SKM-1 treated with dmso at 0.1 percent for 144 hours (cell line): ENCODE measurements at regions not wholly inside any gene's neighbourhood (a gene's known extent, or its start where the extent isn't known, plus 50 kb on each side); places are given as distances from the start of the nearest gene placed in this dataset.
"Not testable (repeated sequence)": the region's sequence is repeated elsewhere in the genome, so short reads cannot be mapped to it uniquely, and the experiment has no call there.

Source experiments
- DNase-seq: peaks from one replicate; lab custom pipeline; 2025; ENCODE audit not compliant: unreplicated experiment; lab: John Stamatoyannopoulos, UW

DNA sequence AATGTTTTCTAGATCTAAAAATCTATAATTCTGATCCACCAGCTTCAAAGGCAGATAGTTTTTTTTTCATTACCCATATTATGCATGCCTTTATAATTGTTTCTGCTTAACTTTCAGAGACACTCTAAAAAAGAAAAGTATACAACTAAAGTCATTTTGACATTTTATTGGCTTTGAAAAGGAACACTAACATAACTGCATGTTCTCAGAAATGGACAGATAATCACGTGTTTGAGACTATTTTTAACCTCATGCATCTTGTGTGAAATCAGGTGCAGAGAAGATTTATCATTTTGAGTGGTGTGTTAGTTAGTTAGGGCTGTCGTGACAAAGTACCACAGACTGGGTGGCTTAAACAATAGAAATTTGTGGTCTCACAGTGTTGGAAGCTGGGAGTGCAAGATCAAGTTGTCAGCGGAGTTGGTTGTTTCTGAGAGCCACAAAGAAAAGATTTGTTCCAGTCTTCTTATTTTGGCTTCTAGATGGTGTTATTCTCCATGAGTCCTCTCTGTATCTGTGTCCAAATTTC lies 841.4 kb upstream of the LRATD1 start:
- DNase-seq: no peak

DNA sequence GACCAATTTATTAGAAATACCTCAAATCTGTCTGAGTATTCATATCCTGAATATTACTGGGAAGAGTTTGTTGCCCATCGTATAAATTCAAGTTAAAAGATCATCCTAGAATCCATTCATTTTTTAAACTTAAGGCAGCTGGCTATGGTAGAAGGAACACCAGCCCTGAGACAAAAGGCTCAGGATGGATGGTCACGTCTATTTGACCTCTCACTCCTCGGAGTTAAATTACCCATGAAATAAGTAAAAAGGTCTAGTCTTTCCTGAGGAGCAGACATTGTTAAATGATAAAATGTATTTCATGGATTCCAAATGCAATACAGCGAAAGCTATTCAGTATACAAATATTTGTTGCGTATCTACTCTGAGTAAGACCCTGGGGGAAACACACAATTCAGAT lies 826.0 kb upstream of the LRATD1 start:
- DNase-seq: no peak

DNA sequence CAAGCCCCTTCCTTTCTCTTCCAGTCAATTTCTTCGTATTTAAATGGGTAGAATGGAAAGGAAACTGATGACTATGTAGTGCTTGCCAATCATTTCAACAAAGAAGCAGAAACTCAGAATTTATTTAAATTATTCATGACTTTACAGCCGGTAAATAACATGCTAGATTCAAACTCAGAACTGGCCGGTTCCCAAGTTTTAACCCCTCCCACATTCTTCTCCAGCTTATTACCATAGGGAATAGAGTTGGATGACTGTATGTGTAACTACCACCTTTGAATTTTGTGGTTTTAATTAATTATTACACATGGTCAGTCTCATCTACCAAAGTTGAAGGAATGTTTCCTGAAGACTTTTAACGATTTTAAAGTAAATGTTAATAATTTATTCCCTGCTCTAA lies 819.3 kb upstream of the LRATD1 start:
- DNase-seq: no peak

DNA sequence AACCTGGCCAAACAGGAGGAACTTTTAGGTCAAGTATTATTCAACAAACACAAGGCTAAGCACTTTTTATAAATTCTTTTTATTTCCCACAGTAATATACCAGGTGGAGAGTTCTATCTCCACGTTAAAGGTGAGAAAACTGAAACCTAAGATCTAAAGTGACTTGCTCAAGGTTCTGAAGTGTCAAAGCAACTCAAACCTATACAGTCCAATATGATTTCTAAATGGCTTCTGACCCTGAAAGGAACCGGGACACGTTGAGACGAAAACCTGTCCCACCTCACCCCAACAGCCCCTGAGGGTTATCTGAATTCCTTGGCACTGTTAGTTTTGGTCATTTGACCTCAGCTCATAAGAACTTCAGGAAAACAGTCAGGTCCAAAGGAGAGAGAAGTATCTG lies 814.5 kb upstream of the LRATD1 start:
- no peak for DNase-seq

DNA sequence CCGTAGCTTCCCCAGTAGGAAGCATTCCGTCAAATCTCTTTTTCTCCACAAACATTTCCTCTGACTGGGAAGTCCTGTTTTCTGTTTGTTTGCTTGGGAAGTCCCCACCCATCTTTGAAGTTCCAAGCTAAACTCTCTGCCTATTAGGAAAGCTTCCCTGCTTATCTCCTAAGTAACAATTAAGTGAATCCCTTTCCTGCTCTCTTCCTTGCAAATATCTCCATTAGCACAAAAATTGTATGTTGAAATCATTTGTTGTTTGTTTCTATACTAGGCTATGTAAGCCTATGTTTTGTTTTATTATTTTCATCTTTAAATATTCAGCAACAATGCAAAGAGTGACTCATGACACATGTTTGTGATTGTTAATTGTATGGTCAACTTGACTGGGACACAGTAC lies 812.6 kb upstream of the LRATD1 start:
- DNase-seq: no peak

DNA sequence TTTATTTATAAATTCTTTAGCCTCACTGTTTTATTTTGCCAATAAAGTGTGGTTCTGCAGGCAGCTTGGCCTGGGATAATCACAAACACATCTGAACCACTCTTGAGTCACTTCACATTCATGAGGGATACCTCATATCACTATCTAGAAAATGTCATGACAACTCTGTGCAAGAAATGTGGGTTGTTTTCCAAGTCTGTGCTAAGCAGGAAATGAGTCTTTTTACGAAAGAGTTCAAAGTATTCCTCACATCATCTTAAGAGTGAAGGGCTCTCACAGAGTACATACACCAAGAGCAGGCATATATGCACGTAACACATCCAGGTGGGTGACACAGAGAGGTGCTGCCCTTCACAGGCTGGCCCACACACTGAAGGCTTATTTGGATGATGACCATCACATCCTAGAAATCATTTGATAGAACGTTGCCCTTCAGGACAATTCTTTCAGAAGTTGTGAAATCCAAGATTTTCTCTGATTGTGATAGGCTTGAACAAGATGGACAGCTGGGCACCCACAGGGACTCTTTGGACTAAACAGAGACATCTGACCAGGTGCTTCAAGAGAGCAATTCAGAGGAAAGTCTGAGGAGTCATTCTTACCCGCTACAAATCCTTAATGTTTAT lies 811.1 kb upstream of the LRATD1 start:
- DNase-seq: no peak

DNA sequence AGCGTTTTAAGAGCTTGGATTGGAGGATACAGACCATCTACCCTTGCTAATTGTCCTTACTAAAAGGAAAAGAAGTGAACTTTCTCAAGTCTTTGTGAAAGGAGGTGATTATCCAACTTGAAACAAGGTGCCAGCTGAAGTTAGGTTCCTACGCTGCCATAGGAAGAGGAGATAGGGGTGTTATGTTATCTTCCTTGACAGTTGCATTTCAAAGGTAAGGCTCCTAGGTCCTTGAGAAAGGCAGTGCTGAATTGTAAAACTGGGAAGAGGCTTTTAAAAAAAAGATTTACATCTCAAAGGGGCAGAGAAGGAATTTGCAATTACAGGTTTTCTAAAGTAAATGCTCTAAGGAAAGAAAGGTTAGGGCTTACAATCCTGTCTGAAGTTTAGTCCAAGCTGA lies 810.2 kb upstream of the LRATD1 start:
- DNase-seq: no peak

DNA sequence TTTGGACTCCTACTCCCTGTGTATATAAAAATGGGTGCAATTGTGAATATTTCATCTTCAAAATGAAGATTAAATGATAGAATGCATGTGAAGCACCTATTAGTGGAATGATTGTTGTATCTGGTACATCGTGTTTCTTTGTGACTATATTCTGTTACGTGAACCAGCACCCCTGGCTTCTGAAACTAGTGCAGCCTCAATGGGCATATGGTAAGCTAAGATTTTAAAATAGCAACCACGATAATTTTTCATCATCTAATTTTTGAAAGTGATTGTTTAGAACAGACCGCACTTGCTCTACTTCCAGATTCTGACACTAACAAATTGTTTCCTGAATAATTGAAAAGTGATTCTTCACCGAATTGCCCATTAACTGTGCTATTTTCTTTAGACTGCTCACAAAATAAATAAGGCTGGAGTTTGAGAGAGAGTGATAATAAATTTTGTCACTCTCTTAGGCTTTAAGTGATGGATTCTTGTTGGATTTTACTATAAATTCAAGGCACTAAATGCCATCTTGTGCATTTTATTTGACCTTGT lies 806.1 kb upstream of the LRATD1 start:
- DNase-seq: no peak

DNA sequence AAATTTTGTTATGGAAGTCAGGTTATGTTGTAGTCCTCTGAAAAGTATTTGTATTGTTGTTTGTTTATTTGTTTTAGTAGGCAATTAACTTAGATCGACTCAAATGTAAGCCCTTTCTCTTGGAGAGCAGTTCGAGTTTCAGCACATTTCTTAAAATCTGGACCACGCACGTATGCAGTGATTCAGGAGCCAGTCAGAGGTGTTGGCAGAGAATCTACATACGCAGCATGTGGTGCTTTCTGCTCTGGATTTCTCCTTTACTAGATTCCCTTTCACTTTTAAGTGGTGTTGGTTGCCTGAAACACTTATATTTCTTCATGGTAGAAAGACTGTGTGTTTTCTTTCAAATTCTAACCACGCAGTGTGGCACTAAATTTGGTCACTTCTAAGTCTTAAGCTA lies 773.9 kb upstream of the LRATD1 start:
- no peak for DNase-seq

DNA sequence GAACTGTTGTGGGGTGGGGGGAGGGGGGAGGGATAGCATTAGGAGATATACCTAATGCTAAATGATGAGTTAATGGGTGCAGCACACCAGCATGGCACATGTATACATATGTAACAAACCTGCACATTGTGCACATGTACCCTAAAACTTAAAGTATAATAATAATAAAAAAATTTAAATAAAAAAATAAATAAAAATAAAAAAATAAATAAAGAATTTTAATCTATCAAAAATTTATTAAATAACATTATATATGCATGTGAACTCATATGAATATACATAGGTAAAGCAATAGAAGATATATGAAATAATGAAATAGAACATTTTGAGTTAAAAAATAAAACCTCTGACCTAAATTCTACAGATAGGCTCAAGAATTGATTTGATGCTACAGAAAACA lies 764.2 kb upstream of the LRATD1 start:
- DNase-seq: not testable (repeated sequence)

DNA sequence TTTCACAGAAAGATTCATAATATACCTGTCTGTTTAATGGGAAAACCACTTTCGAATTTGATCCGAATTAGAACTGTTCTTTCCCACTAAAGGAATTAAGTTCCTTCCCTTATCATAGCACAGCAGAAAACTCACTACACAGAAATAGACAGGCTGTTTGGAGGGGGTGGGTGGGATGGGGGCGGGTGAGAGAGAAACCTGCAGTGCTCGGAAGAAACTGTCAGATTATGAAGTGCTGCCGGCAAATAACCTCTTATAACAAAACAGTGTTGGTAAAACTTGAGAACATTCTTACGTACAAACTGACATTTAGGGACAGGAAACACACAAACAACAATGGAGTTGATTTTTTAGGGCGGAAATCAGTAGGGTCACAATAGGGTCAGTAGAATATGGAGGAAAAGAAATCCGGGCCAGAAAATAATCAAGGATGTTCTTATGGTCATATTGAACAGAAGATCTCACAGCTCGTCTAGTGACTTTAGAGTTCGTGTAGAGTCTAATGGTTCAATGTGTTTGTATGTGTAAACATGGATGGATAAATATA lies 756.0 kb upstream of the LRATD1 start:
- no peak for DNase-seq

DNA sequence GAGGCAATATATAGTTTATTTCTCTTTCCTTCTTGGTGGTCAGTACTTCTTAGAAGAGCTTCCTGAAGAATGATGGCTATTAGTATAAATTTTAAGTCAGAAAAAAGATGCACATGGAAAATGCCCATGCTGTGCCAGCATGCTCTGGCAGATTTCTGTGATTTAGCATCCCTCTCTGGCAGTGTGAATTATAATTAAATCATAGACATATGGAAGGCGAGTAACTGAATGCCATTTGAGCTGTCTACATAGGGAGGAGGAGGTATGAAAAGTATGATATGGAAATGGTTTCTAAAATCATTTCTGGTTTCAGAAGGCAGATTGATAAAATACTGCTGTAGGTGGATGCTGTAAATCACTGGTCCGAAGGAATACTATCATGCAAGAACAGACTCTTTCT lies 754.9 kb upstream of the LRATD1 start:
- DNase-seq: no peak

DNA sequence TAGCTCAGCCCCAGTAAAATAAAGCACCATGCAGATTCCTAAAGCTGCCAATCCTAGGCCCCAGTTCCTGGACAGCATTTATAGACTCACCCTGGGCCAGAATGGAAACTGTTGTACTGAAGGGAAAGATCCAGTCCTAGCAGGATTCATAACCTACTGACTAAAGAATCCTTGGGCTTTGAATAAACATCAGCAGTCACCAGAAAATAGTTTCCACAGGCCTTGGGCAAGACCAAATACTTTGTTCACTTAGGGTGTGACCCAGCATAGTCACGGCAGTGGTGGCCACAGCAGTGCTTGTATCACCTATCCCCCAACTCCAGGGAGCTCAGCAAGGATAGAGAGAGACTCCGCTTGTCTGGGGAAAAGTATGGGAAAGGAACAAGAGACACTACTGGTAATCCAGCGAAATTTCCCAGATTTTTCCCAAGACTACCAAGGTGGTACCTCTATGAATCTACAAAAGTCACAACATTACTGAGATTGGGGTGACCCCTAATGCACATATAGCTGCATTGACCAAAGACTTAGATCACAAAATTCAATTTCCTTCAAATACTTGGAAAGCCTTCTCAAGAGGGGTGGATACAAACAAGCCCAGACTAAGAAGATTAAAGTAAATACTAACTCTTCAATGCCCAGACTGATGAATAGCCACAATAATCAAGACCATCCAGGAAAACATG lies 748.1 kb upstream of the LRATD1 start:
- no peak for DNase-seq

DNA sequence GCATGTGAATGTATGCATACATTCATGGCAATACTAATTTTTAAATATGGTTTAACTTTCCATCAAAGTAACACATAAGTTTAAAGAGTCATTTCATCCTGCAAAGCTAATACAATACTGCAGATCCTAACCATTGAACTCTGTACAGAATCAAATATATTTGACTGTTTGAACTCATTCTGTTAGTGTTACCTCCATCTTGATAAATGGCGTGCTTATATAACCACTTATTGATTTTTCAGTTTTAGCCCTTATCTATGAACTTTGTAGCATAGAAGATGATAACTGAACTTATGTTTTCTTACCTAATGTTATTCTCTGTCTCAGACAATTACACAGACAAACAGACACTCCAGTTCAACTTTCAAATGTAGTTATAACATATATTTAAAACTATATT lies 731.0 kb upstream of the LRATD1 start:
- DNase-seq: no peak

DNA sequence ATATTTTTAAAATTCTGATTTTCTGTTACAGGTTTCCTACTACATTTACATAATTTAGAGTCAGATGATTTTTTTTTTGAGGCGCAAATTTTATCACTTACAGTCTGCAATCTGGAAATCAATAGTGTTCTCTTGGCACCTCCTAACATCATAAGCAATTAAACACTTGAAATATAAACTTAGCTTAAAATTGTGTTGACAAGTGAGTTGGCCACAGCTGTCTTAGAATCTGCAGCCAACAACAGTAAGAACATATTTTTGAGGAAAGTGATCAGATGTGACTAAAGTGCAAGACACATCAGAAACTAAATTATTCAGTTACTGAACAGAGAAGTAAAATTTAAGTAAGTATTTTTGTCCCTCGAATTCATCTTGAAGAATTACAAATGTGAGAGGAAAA lies 726.7 kb upstream of the LRATD1 start:
- no peak for DNase-seq

DNA sequence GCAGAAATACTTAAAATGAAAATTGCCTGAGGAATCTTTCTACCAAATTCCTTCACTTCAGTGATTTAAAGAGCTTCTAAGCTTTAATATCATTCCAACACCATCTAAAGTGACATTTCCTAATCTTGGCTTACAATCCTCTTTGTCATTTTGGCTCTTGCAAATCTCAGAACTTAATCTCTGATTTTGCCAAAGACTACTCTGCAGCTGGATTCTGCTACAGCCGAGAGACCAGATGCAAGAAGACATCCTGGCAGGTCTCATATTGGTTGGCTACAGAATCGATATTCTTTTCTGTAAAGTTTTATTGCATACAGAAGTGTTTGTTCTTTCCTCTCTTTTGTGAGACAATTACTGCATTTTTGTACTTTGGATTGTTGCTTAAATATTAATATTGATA lies 716.5 kb upstream of the LRATD1 start:
- DNase-seq: no peak

DNA sequence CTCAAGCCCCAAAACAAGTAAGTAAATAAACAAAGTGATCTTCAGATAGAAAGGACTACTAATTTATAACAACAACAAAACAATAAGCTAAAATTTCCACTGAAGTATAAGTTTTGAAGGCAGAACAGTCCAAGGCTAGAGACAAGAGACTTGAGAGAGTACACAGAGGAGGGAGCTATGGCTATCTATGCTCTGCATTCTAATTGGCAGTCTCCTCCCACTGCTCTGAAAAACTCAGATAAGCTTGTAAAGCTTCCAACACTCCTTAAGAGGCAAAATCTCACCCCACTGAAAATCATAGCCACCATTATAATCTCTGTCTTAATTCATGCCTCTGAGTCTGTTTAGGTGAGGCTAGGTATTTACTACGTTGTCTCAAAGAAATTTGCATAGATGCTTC lies 714.6 kb upstream of the LRATD1 start:
- DNase-seq: no peak

DNA sequence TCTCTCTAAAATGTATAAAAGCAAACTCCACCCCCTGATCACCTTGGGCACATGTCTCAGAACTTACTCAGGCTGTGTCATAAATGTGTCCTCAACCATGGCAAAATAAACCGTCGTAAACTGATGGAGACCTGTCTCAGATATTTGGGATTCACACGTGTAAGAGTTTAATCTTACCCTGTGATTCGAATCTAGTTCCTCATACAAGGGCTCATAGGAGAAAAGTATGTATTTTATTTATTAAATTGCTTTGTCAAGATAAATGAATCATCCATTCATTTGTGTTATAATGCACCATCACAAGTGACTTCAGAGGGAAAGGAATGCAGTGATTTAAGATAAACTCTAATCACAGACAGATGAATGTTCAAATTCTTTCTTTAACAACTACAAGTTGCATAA lies 712.5 kb upstream of the LRATD1 start:
- DNase-seq: no peak

DNA sequence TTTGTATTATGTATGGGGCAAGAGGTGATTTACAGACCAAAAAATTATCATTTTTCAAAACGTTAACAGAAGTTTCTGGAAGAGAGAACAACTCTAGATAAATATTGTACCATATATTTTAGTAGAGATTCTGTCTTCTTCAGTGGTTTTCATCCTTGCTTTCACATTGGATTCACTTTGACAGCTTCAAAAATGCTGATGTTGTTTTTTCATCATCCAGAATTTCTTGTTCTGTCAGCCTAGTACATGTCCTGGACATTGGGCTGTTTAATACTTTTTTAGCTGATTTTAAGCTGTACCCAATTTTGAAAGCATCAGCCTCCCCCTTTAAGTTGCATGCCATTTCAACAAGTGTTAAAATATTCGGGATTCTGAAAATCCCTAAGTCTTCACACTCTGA lies 711.3 kb upstream of the LRATD1 start:
- no peak for DNase-seq

DNA sequence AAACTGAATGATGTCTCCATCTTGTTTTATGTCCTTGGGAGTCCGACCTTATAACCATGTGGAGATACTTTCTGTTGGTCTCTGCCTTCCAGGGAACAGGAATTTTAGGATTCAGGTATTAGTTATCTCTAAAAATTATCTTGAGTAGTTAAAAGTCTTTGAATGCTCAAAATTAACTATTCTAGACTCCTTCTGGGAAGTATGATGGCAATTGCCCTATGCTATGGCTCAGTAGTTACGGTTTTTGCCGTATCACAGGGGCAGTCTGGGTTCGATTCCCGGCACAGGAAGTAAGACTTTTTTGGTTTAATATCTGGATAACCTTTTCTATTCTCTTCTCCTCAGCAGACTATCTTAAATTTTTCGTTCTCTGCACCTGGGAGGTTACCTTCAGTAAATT lies 708.7 kb upstream of the LRATD1 start:
- DNase-seq: no peak

DNA sequence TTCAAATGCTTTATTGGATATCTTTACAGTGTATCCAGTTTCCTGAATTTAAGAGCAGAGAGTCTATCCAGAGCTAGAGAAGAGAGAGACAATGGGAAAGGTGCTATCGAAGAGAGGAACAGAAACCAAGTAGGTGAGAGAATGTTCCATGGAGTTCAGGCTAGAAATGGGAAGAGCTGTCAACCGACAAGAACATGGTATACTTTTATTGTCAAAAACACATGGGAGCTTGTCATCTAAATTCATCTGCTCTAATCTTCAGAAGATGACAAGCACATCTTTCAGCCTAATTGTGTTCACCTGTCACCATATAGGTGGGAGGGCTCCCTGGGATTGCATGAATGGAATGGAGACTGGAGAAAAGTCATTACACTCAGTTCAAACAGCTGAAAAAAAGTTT lies 690.4 kb upstream of the LRATD1 start:
- no peak for DNase-seq

DNA sequence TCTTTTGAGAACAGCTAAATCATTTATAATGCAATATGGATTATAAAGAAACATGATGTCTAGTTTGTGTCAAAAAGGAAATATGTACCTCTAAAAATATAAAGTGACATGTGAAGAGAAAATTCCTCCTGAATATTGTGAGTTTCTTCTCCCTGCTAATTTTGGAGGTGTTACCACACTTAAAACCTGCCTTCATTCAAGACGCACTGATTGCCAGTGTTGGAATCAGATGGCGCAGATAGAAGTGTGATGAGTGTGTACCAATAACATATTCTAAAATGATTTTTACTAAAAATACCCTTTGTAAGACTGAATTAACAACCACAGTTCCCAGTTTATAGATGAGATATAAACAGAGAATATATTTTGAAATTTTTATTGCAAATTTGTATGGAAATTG lies 681.8 kb upstream of the LRATD1 start:
- DNase-seq: no peak
